ENCODE measurements at regions not wholly inside any gene's neighbourhood (a gene's known extent, or its start where the extent isn't known, plus 50 kb on each side); places are given as distances from the start of the nearest gene placed in this dataset.
"Not testable (repeated sequence)": the region's sequence is repeated elsewhere in the genome, so short reads cannot be mapped to it uniquely, and the experiment has no call there.

- no peaks in the 10 kb centered on the region for H3K36me3 ChIP-seq
- 94 to 96% methylated on average over 1 of the region's 1 CpG for WGBS, 2 donors
Measured at GRCh38 chr14:37888234-37888633, 292.8 kb downstream of the TTC6 start.

GRCh38 chr14:37889087-37889486, 293.7 kb downstream of the TTC6 start:
- H3K9me3 ChIP-seq, result no peaks in the 10 kb centered on the region
- no peak for TF ChIP-seq CTCF (IDR thresholded peaks at IDR 0.05)
- H3K36me3 ChIP-seq, result no peaks in the 10 kb centered on the region
- WGBS, 2 donors, result 31% methylated on average over 5 of the region's 5 CpGs
- H3K4me3 ChIP-seq, result no peak overlapping the region
- H3K4me1 ChIP-seq, result no peaks in the 10 kb centered on the region
- no peaks in the 10 kb centered on the region for H3K27me3 ChIP-seq
- no peak overlapping the region for H3K27ac ChIP-seq
- DNase-seq, result no peak
- intact Hi-C loops (cut with DNase I), result no loop called here

More at GRCh38 chr14:37888234-37888633, 292.8 kb downstream of the TTC6 start:
- Histone ChIP-seq H3K4me3 (no peak overlapping the region), H3K27ac (no peak overlapping the region), H3K4me1 (no peaks in the 10 kb centered on the region), H3K27me3 (no peaks in the 10 kb centered on the region), H3K9me3 (no peaks in the 10 kb centered on the region)
- no peak for TF ChIP-seq CTCF (IDR thresholded peaks at IDR 0.05)
- no peak for TF ChIP-seq POLR2A (IDR thresholded peaks at IDR 0.05)
- DNase-seq, result no peak
- intact Hi-C loops (cut with DNase I), result no loop called here

- H3K27me3 ChIP-seq, result no peaks in the 10 kb centered on the region
- no peaks in the 10 kb centered on the region for H3K9me3 ChIP-seq
- H3K27ac ChIP-seq, result no peak overlapping the region
- 50 to 67% methylated on average over 1 of the region's 1 CpG for WGBS, 2 donors
- no peak for DNase-seq
- intact Hi-C loops (cut with DNase I), result no loop called here
- H3K4me1 ChIP-seq, result no peaks in the 10 kb centered on the region
- H3K36me3 ChIP-seq, result no peaks in the 10 kb centered on the region
- H3K4me3 ChIP-seq, result no peak overlapping the region
- TF ChIP-seq CTCF (IDR thresholded peaks at IDR 0.05) (peak in 2 of 6 experiments; percentile 20 to 34), POLR2A (IDR thresholded peaks at IDR 0.05) (no peak)
Measured at GRCh38 chr14:37890095-37890494, 294.7 kb downstream of the TTC6 start.

- intact Hi-C loops (cut with DNase I); H3K4me3 ChIP-seq; H3K4me1 ChIP-seq; H3K36me3 ChIP-seq; H3K27me3 ChIP-seq; H3K9me3 ChIP-seq; H3K27ac ChIP-seq; DNase-seq: not testable (repeated sequence)
- 91 to 100% methylated on average over 1 of the region's 1 CpG for WGBS, 2 donors
Measured at GRCh38 chr14:37891500-37891899, 296.1 kb downstream of the TTC6 start.

GRCh38 chr14:37894463-37894862, 299.0 kb downstream of the TTC6 start:
- TF ChIP-seq CTCF (IDR thresholded peaks at IDR 0.05), result no peak
- no peak for TF ChIP-seq POLR2A (IDR thresholded peaks at IDR 0.05)
- Histone ChIP-seq H3K4me3 (no peak overlapping the region), H3K4me1 (no peaks in the 10 kb centered on the region), H3K27ac (no peak overlapping the region), H3K27me3 (no peaks in the 10 kb centered on the region), H3K9me3 (no peaks in the 10 kb centered on the region), H3K36me3 (no peaks in the 10 kb centered on the region)
- WGBS, 2 donors, result 69 to 80% methylated on average over 1 of the region's 1 CpG
- intact Hi-C loops (cut with DNase I), result no loop called here
- DNase-seq, result no peak

GRCh38 chr14:37899365-37899764, 303.9 kb downstream of the TTC6 start:
- intact Hi-C loops (cut with DNase I), result no loop called here
- no peak overlapping the region for H3K27ac ChIP-seq
- peaks cover 0 to 3% (median 0%) of the 10 kb centered on the region in 4 donors for H3K27me3 ChIP-seq
- H3K4me3 ChIP-seq, result no peak overlapping the region
- H3K36me3 ChIP-seq, result no peaks in the 10 kb centered on the region
- WGBS, 2 donors, result 86 to 88% methylated on average over 4 of the region's 4 CpGs
- no peaks in the 10 kb centered on the region for H3K9me3 ChIP-seq
- no peak for DNase-seq
- TF ChIP-seq POLR2A (IDR thresholded peaks at IDR 0.05) (no peak), CTCF (IDR thresholded peaks at IDR 0.05) (no peak)
- no peaks in the 10 kb centered on the region for H3K4me1 ChIP-seq
